GM18861 (cell line): ENCODE measurements at regions not wholly inside any gene's neighbourhood (a gene's known extent, or its start where the extent isn't known, plus 50 kb on each side); places are given as distances from the start of the nearest gene placed in this dataset.
"Not testable (repeated sequence)": the region's sequence is repeated elsewhere in the genome, so short reads cannot be mapped to it uniquely, and the experiment has no call there.

ENCODE experiments used
- ATAC-seq: cut with Tn5 transposase; IDR thresholded peaks from one replicate; pipeline ENCODE4 v1.9.1; 2021; ENCODE audit not compliant: unreplicated experiment

DNA sequence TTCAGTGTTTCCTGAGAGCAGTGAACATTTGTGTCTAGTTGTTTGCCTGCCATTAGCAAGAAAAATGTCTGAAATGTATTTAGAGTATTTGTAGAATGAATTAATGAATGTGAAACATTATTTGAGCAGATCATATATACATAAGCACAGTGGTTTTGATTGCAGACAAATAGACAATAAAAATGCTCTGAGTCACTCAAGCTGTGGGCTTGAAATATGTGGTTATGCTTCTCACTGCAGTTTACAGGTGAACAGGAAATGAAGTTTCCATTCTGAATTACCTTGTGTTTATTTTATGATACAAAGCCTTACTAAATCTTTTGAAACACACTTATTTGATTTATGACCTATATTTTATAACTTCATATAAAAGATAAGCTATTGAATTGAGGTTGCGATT is 827.7 kb downstream of the TMTC2 start:
- ATAC-seq, result no peak

DNA sequence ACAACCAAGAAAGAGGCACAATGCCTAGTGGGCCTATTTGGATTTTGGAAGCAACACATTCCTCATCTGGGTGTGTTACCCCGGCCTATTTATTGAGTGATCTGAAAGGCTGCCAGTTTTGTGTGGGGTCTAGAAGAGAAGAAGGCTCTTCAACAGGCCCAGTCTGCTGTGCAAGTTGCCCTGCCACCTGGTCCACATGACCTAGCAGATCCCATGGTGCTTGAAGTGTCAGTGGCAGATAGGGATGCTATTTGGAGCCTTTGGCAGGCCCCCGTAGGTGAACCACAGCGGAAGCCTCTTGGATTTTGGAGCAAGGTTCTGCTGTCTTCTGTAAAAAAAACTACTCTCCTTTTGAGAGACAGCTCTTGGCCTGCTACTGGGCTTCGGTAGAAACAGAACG is 820.1 kb downstream of the TMTC2 start:
- no peak for ATAC-seq

DNA sequence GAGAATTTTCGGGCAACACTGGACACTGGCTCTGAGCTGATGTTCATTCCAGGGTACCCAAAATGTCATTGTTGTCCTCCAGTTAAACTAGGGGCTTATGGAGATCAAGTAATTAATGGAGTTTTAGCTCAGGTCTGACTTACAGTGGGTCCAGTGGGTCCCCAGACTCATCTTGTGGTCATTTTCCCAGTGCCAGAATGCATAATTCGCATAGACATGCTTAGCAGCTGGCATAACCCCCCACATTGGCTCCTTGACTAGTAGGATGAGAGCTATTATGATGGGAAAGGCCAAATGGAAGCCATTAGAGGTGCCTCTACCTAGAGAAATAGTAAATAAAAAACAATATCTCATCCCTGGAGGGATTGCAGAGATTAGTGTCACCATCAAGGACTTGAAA is 818.9 kb downstream of the TMTC2 start:
- no peak for ATAC-seq

DNA sequence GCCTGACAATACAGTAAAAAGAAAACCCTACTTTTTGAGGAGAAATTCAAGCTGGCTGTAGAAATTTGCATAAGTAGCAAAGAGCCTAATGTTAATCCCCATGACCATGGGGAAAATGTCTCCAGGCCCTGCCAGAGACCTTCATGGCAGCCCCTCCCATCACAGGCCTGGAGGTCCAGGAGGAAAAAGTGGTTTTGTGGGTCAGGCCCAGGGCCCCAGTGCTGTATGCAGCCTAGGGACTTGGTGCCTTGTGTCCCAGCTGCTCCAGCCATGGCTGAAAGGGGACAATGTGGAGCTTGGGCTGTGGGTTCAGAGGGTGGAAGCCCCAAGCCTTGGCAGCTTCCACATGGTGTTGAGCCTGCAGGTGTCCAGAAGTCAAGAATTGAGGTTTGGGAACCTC is 813.2 kb downstream of the TMTC2 start:
- ATAC-seq, result not testable (repeated sequence)

DNA sequence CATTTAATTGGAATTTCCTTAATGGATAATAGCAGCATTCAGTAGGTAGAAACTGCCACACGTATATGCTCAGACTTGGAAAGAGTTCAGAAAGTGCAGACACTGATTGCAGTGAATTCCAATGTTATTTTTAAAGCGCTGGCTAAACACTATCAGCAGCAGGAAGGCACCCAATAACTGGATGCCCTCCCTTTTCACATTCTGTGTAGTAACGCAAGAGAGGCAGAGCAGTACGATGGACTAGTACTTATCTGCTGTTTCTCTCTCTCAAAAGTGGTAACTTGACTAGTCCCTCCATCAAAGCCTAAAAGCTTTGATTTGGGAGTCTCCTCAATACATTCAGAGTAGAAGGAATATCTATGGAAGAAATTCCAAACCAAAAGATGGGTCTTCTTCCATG is 791.0 kb downstream of the TMTC2 start:
- no peak for ATAC-seq

DNA sequence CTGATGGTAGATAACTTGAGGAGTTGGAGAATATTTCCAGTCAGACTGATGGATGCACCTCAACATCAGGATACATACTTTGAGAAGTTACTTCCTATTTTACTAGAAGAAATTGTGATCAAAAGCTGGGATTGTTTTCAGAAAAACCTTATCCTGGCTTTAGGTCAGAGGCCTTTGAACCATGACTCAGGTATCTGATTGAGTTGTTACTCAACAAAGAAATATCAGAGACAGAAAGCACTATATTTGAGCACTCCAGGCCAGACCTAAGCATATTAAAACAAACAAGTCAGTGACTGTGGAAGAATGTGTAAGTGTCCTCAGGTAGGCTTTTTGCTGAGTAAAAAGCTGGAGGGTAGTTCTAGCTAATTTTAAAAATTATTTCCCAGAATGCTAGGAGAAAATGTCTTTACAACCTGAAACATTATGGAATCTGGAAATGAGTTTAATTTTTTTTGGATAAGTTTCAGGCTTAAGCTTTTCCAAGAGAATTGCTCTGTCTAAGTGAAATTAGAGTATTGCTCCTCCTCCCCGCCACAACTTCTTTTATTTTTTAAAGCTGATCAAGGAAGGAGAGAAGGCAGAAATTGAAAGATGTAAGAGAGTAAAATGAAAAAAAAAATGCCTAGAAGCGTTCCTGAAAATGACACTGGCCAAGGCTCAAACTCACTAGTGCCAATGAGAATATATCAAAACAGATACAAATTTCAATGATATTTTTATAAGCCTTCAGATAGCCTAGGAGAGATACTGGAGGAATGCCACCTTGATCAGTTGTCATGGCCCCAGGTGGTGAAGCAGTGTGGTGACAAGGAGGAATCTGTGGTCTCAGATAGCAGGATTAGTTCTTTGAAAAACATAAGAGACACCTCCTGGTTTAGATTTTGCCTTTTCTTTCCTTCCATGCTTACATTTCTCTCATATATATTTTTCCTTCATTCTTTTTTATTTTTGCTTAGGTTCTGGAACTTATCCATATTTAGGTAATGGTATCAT is 790.3 kb downstream of the TMTC2 start:
- ATAC-seq, result no peak

DNA sequence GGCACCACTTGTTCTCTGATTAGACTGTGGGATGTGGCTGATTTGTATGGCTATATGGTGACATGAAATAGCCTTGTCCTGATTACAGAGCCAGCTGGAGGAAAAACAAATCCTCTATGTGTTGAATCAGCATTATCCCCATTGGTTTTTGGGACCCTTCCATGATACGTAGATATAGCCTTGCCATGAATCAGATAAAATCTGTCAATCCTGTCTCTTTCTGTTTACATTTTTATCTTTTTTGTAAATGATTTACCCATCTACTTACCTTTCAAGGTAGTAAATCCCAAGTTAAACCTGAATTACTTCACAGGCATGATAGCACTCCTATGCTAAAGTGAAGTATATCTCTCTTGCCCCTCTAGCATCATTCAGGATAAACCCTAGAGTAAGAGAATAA is 789.3 kb downstream of the TMTC2 start:
- ATAC-seq, result no peak

DNA sequence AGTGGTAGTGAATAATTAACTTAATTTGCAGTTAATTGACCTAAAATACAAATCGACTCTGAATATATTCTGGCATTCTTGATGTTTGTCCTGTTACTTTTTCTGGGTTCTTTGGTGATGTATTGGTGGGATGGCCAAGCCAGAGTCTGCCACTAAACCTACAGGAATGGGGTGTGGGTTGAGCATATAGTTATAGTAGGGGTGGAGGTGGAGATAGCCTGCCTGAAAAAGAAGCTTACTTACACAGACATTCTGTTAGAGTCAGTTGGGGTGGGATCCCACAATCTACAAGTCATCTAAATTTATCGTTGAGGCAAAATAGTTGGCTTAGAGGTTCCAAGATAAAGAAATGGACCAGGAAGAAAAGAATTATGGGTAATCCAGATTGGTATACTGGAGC is 787.7 kb downstream of the TMTC2 start:
- no peak for ATAC-seq

DNA sequence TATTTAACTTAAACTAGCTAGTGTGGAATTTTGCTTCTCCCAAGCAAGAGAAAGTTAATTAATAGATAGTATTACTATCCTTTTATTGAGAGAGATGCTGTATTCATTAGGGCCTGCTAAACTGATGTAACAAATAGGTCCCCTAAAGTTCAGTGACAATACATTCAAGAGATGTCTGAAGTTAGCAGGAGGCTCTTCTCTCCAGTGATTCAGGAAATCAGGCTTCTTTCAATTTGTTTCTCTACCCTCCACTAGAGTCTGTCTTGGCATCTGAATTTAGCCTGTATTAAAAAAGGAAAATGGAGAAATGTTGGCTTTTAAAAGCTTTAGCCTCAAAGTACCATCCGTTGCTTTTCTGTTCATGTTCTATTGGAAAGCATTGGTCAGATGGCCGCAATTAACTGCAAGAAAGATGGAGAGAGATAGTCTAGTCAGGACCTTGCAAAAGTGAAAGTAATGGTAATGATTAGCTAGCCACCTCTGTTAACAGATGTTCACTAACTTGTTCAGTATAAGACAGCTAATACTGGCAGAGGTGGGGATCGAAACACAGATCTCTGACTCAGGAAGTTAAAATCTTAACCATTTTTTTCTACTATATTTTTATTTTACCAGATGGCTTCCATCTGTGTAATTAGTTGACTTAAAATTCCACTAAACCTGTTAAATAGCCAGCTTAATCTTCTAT is 786.8 kb downstream of the TMTC2 start:
- peak; percentile 99 for ATAC-seq

DNA sequence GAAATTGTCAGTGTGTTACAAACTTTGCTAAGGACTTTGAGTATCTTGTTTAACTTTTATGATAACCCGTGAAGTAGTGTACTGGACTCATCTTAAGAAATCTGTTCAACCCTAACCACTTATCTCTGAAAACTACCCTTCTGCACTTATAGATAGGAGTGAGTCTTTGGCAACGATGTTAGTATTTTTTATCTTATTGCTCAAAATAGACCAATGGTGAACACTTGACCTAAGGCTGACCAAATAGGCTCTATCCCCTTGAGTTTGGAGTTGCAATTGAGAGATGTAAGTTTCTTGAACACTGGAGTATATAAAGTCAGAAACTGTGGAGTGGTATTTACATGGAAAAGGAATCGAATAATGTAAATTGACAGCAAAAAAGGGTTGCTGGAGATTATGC is 786.1 kb downstream of the TMTC2 start:
- ATAC-seq, result no peak

DNA sequence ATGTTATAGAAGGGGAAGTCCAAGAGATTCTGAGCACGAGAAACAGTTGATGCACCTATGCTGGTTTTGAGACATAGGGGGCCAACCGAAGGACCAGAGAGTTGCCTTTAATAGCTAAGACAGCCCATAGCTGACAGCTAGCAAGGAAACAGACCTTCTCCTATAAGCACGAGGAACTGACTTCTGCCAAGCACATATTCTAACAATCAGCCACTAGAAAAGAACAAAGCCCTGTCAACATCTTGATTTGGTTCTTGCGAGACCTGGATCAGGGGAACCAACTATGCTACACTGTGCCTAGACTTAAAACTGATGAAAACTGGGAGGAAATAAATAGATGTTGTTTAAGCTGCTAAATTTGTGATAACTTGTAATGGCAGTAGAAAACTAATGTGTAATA is 785.6 kb downstream of the TMTC2 start:
- ATAC-seq, result no peak

DNA sequence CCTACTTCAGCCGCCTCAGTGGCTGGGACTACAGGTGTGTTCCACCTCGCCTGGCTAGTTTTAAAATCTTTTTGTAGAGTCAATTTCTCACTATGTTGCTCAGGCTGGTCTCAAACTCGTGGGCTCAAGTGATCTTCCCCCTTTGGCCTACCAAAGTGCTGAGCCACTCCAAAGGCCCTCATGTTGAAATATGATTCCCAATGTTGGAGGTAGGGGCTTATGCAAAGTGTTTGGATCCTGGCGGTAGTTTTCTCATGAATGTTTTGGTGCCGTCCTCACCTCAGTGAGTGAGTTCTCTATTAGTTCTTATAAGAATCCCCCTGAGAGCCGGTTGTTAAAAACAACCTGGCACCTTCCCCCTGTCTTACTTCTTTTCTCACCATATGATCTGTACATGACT is 784.6 kb downstream of the TMTC2 start:
- no peak for ATAC-seq

DNA sequence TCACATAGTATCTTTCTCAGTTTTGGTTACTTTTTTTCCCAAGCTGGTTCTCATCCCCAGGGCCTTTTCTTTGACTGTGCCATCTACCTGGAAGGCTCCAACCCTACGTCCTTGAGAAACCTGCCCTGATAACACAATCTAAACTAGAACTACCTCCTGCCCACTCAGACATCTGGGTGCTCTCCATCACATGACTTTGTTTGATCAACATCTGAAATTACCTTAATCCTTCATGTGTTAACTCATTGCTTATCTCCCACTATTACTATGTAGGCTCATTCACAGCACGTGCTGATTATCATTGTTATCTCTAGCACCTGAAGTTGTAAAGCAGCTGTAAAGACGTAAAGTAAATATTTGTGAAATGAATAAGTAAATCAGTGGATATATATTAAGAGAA is 784.0 kb downstream of the TMTC2 start:
- ATAC-seq, result no peak

DNA sequence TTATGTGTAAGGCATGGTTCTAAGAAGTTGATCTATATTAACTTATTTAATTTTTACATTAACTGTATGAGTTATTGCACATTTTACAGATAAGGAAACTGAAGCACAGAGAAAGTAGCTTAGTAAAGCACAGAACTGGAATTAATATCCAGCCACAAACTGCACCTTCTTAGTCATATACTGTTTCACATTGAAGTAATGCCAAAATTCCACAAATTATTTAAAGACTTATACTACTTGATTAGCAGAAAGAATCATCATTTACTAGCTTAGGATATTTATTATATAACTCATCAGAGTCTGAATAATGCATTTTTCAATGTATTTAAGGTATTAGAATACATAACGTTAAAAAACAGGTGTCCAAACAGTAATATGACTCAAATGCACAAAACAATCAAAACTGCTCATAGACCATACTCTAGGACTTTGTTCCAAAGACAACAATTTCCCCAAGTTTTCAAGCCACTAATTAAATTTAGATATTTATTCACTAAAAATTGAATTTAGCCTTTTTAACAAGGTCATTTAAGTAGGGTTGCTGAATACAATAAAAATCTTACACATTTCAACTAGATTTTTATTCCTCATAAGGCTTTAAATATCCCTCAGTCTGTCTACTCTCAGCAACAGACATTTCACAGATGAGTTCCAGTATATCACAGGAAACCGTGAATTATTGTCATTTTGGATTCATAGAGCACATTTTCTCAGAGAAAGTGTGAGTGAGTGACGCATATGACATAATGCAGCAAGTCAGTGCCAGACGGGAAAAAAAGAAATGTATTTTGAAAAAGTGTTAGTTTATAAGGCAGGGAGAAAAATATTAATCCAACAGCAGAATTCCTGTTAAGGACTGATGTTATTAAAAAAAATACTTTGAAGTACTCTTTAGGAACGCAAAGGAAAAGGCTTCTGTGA is 782.5 kb downstream of the TMTC2 start:
- ATAC-seq, result no peak

DNA sequence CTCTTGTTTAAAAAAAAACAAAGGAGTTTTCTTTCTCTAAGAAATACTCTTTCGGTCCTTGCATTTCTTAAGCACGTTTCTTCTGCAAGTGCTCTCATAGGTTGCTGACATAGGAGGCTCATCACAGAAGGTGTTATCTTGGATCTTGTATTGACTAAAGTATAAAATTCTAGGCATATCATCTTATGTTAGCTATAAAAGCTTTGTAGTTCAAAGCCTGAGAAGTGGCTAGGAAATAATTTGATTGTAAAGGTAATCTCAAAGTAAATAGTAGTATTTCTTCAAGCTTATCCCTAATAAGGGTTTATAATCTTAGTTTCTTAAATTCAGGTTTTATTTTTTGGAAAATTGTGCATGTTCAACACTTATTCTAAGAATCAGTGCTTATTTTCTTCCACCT is 778.9 kb downstream of the TMTC2 start:
- no peak for ATAC-seq

DNA sequence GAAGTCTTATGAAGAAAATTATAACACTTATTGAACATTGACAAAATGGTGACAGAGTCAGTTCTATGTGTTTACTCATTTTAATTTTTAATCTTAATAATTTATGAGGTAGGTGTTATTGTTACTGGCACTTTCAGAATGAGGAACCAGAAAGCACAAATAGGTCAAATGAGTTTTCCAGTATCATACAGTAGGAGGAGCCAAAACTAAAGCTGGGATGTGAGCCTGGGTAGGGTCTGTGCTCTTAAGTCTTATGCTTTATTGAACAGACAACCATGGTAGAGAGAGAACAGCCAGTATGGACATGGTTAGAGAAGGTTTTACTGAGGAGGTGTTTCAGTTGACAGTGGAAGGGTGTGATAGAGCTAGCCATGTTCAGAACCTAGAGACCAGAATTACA is 775.7 kb downstream of the TMTC2 start:
- ATAC-seq, result no peak

DNA sequence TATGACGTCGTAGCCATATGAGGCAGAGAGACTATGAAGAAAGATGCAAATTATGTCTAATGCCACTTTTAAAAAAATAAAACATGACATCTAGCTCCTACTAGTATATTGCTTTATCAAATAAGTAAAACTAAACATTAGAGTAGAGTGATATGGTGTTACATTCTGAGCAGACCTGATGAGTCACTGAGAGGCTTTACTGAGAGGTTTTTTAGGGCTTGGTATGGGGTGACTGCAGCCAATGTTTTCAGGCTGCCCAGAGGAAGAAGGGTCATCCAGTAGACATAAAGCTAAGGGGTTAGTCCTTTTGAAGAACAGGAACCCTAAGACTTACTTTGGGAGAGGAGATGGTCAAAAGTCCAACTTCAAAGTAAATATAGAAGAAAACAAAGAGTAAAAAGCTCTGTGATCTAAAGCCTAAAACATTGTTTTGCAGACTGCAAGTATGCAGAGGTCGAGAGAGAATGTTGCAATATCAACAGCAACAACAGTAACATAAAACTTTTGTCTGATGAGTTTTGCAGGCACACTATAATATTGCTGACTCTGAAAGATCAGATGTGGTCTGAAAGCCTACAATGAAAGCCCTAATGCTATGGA is 774.7 kb downstream of the TMTC2 start:
- no peak for ATAC-seq

DNA sequence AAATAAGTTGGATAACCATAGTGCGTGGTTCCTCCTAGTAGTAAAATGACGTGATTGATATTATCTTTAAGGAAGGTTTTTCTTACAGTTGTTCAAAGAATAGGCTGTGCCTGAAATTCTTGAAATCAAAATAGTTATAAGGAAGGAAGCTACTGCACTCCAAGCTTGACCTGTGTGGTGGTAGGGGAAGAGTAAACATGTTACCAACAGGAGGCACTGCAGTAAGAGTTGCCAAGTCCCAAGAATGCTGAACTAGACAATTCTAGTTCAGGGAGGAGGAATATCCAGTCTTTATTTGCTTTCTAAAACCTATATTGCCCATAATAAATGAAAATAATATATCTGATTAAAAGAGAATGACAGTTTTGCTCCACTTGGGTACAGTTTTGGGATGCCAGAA is 764.5 kb downstream of the TMTC2 start:
- ATAC-seq, result no peak

DNA sequence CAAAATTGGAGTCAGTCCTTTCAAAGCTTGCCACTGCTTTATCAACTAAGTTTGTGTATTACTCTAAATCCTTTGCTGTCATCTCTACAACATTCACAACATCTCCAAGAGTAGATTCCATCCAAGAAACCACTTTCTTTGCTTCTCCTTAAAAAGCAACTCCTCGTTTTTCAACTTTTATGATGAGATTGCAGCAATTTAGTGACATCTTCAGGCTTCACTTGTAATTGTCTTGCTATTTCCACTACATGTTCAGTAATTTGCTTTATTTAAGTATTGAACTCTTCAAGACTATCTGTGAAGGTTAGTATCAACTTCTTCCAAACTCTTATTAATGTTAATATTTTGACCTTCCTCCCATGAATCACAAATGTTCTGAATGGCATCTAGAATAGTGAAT is 747.9 kb downstream of the TMTC2 start:
- no peak for ATAC-seq

DNA sequence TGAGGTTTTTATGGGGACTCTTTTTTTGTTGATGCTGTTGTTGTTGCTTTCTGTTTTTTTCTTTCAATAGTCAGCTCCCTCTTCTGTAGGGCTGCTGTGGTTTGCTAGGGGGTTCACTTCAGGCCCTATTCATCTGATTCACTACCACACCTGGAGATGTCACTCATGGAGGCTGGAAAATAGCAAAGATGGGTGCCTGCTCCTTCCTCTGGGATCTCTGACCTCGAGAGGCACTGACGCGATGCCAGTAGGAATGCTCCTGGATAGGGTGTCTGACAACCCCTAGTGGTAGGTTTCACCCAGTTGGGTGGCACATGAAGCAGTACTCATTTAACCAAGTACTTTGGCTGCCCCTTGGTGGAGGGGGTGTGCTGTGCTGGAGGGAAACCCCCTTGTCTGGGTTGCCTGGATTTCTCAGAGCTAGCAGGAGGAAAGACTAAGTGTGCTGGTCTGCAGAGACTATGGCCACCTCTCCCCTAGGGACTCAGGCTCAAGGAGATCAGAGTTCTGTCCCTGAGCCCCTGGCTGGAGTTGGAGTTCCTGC is 745.5 kb downstream of the TMTC2 start:
- no peak for ATAC-seq
